ENCODE measurements at regions not wholly inside any gene's neighbourhood (a gene's known extent, or its start where the extent isn't known, plus 50 kb on each side); places are given as distances from the start of the nearest gene placed in this dataset.

DNA sequence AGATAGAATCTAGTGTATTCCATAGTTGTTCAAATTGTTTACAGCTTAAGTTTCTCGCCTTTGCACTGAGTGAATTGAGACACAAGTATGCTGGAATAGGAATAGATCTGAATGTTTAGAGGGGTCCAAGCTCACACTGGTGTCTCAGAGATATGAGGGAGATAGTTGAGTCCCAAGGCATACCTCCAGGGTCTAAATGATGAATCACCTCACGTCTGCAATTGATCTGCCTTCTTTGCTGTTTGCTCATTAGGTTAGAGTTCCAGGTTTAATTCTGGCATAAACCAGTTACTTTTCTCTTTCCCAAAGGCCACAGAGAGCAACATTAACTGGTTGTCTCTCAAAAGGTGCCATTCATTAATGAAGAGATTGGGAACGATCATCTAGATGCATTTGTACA, 106.3 kb upstream of the MME start:
- no peak overlapping the region for H4K8ac ChIP-seq (ENCODE audit: low read depth, low read length)
- H3K23ac ChIP-seq (ENCODE audit: low read length) = no peak overlapping the region
- no peak overlapping the region for H3K27ac ChIP-seq (ENCODE audit: low read depth, low read length)
- H2AK5ac ChIP-seq (ENCODE audit: low read length) = no peak overlapping the region
- no peaks in the 10 kb centered on the region for H3K27me3 ChIP-seq (ENCODE audit: insufficient read depth, low read length, poor library complexity)
- H3K4ac ChIP-seq (ENCODE audit: low read depth, low read length) = no peak overlapping the region
- H4K5ac ChIP-seq (ENCODE audit: low read length) = no peak overlapping the region
- no peaks in the 10 kb centered on the region for H3K79me2 ChIP-seq (ENCODE audit: control insufficient read depth, insufficient read depth, low read length)
- no peak overlapping the region for H3K4me3 ChIP-seq (ENCODE audit: low read length)
- no peak overlapping the region for H2BK120ac ChIP-seq (ENCODE audit: low read depth, low read length)
- peak; percentile 27 for DNase-seq
- H3K36me3 ChIP-seq (ENCODE audit: control insufficient read depth, insufficient read depth, low read length) = no peaks in the 10 kb centered on the region
- no peak overlapping the region for H3K56ac ChIP-seq (ENCODE audit: low read length)
- H3K4me2 ChIP-seq (ENCODE audit: low read length) = no peak overlapping the region
- H3K79me1 ChIP-seq (ENCODE audit: low read length) = no peaks in the 10 kb centered on the region
- H3K18ac ChIP-seq (ENCODE audit: low read length) = peak overlapping the region; percentile 39
- no peak overlapping the region for H2BK5ac ChIP-seq (ENCODE audit: low read length)
- H3K9ac ChIP-seq (ENCODE audit: low read length) = no peak overlapping the region
- no peak overlapping the region for H2BK15ac ChIP-seq (replicated peaks; ENCODE audit: low read depth)
- no CpG with 5 or more reads among the region's 3 CpGs for WGBS (ENCODE audit: extremely low coverage, insufficient coverage, low lambda C conversion rate)
- H3K4me1 ChIP-seq (ENCODE audit: control insufficient read depth, low read depth, low read length) = no peaks in the 10 kb centered on the region

DNA sequence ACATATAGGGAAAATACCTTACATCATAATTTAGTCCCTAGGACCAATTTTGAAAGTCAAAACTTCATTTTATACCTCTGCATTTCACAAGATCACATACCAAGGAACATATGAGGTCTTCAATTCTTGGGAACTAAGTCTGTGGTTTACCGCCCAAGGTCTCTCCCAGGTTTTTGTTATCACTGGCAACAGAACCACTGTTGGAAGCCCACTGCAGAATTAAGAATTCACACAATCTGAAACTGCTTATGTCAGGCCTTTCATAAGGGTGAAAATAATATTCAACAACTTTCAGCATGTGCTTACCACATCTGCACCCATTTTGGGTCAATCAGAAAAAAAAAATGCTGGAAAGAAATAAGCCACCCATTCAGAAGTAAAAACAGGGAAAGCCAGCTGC, 107.2 kb upstream of the MME start:
- Histone ChIP-seq H4K8ac (ENCODE audit: low read depth, low read length) (no peak overlapping the region), H3K27ac (ENCODE audit: low read depth, low read length) (no peak overlapping the region)

DNA sequence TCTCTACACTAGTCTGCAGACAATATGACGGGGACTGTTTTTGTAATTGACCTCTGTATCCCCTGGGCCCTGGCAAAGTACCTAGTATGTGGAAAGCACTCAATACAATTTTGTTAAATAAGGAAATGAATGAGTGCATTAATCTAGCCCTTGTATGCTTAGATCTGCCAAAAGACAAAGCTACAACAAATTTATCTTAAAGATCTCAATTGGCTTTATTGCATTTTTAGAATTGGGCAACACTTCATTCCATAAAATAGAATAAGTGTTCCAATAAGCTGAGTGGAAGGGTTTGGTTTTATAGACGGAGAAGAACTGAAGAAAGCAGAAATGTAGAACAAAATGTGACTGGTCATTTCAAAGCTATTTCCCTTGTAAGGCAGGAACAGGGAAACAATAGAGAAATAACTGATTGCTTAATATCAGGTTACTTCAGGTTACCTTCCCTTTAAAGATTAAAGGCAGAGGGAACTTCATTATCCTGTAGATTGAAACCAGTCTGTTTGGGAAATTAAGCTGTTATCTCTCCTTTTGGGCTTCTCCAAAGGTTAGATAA, 108.3 kb upstream of the MME start:
- no peak overlapping the region for H3K4me3 ChIP-seq (ENCODE audit: low read length)

More for the DNA sequence above, 107.2 kb upstream of the MME start:
- H2BK15ac ChIP-seq (replicated peaks; ENCODE audit: low read depth) = no peak overlapping the region
- H3K18ac ChIP-seq (ENCODE audit: low read length) = no peak overlapping the region
- no peaks in the 10 kb centered on the region for H3K79me2 ChIP-seq (ENCODE audit: control insufficient read depth, insufficient read depth, low read length)
- no CpG with 5 or more reads among the region's 1 CpG for WGBS (ENCODE audit: extremely low coverage, insufficient coverage, low lambda C conversion rate)
- H2BK5ac ChIP-seq (ENCODE audit: low read length) = no peak overlapping the region
- H3K56ac ChIP-seq (ENCODE audit: low read length) = no peak overlapping the region
- no peak overlapping the region for H3K4me2 ChIP-seq (ENCODE audit: low read length)
- no peaks in the 10 kb centered on the region for H3K27me3 ChIP-seq (ENCODE audit: insufficient read depth, low read length, poor library complexity)
- no peaks in the 10 kb centered on the region for H3K79me1 ChIP-seq (ENCODE audit: low read length)
- no peaks in the 10 kb centered on the region for H3K36me3 ChIP-seq (ENCODE audit: control insufficient read depth, insufficient read depth, low read length)
- H3K4me3 ChIP-seq (ENCODE audit: low read length) = no peak overlapping the region
- no peak for DNase-seq
- H3K9ac ChIP-seq (ENCODE audit: low read length) = no peak overlapping the region
- H2BK120ac ChIP-seq (ENCODE audit: low read depth, low read length) = no peak overlapping the region
- no peaks in the 10 kb centered on the region for H3K4me1 ChIP-seq (ENCODE audit: control insufficient read depth, low read depth, low read length)
- H2AK5ac ChIP-seq (ENCODE audit: low read length) = no peak overlapping the region
- no peak overlapping the region for H4K5ac ChIP-seq (ENCODE audit: low read length)
- H3K4ac ChIP-seq (ENCODE audit: low read depth, low read length) = no peak overlapping the region
- no peak overlapping the region for H3K23ac ChIP-seq (ENCODE audit: low read length)

DNA sequence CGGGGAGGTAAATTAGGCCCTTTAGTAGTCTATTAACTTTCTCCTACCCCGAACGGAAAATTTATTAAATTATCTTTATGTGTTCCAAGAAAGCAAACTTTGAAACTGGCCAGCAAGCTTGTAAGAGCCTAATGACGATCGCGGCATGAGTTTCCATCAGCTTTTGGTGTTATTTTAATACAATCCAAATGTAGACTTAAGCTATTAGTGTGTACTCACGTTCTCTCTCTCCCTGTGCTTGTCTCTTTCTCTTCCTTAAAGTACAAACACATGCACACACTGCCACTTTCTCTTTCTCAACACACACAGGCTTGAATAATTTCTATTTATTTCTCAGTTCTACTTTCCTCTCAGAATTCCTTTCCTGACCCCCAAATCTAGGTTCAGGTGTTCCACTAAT, 108.8 kb upstream of the MME start:
- Histone ChIP-seq H3K4me2 (ENCODE audit: low read length) (no peak overlapping the region), H3K4me1 (ENCODE audit: control insufficient read depth, low read depth, low read length) (no peaks in the 10 kb centered on the region), H3K23ac (ENCODE audit: low read length) (no peak overlapping the region), H3K9ac (ENCODE audit: low read length) (no peak overlapping the region), H2BK120ac (ENCODE audit: low read depth, low read length) (no peak overlapping the region), H3K18ac (ENCODE audit: low read length) (peak overlapping the region; percentile 12), H3K79me1 (ENCODE audit: low read length) (no peaks in the 10 kb centered on the region), H4K5ac (ENCODE audit: low read length) (no peak overlapping the region), H2AK5ac (ENCODE audit: low read length) (no peak overlapping the region), H2BK5ac (ENCODE audit: low read length) (no peak overlapping the region), H3K4ac (ENCODE audit: low read depth, low read length) (no peak overlapping the region), H4K8ac (ENCODE audit: low read depth, low read length) (no peak overlapping the region), H3K27ac (ENCODE audit: low read depth, low read length) (no peak overlapping the region), H2BK15ac (replicated peaks; ENCODE audit: low read depth) (no peak overlapping the region), H3K4me3 (ENCODE audit: low read length) (no peak overlapping the region), H3K36me3 (ENCODE audit: control insufficient read depth, insufficient read depth, low read length) (no peaks in the 10 kb centered on the region), H3K27me3 (ENCODE audit: insufficient read depth, low read length, poor library complexity) (no peaks in the 10 kb centered on the region), H3K79me2 (ENCODE audit: control insufficient read depth, insufficient read depth, low read length) (no peaks in the 10 kb centered on the region), H3K56ac (ENCODE audit: low read length) (no peak overlapping the region)
- WGBS (ENCODE audit: extremely low coverage, insufficient coverage, low lambda C conversion rate) = no CpG with 5 or more reads among the region's 7 CpGs
- no peak for DNase-seq

More for the DNA sequence above, 108.3 kb upstream of the MME start:
- Histone ChIP-seq H3K79me1 (ENCODE audit: low read length) (no peaks in the 10 kb centered on the region), H4K8ac (ENCODE audit: low read depth, low read length) (no peak overlapping the region), H3K23ac (ENCODE audit: low read length) (no peak overlapping the region), H3K56ac (ENCODE audit: low read length) (no peak overlapping the region), H3K27me3 (ENCODE audit: insufficient read depth, low read length, poor library complexity) (no peaks in the 10 kb centered on the region), H3K4me1 (ENCODE audit: control insufficient read depth, low read depth, low read length) (no peaks in the 10 kb centered on the region), H3K79me2 (ENCODE audit: control insufficient read depth, insufficient read depth, low read length) (no peaks in the 10 kb centered on the region), H4K5ac (ENCODE audit: low read length) (no peak overlapping the region), H2BK15ac (replicated peaks; ENCODE audit: low read depth) (no peak overlapping the region), H3K4ac (ENCODE audit: low read depth, low read length) (no peak overlapping the region), H3K18ac (ENCODE audit: low read length) (peak overlapping the region; percentile 12), H3K36me3 (ENCODE audit: control insufficient read depth, insufficient read depth, low read length) (no peaks in the 10 kb centered on the region), H2AK5ac (ENCODE audit: low read length) (no peak overlapping the region), H2BK120ac (ENCODE audit: low read depth, low read length) (no peak overlapping the region), H3K27ac (ENCODE audit: low read depth, low read length) (no peak overlapping the region), H3K4me2 (ENCODE audit: low read length) (no peak overlapping the region), H2BK5ac (ENCODE audit: low read length) (no peak overlapping the region), H3K9ac (ENCODE audit: low read length) (no peak overlapping the region)
- peak; percentile 66 for DNase-seq
- no CpG with 5 or more reads among the region's 2 CpGs for WGBS (ENCODE audit: extremely low coverage, insufficient coverage, low lambda C conversion rate)

DNA sequence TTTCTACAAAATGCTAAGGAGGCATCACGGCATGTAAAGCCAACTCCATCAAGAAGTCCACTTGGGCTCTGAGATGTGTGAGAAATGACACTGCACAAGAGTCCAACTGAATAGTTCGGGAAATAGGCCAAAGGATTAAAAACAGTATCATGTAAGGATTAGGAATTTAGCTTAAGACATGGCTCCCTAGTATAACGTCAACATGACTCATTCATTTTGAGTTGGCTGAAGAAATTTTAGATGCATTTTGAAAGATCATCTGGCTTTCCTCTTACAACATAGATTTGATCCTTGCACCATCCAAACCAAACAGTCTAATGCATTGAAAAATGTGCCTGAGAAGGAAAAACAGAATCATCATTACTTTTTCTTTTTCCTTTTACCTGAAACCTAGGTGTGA, 109.3 kb upstream of the MME start:
- Histone ChIP-seq H3K4me1 (ENCODE audit: control insufficient read depth, low read depth, low read length) (no peaks in the 10 kb centered on the region), H3K79me2 (ENCODE audit: control insufficient read depth, insufficient read depth, low read length) (no peaks in the 10 kb centered on the region), H2BK15ac (replicated peaks; ENCODE audit: low read depth) (no peak overlapping the region), H3K36me3 (ENCODE audit: control insufficient read depth, insufficient read depth, low read length) (no peaks in the 10 kb centered on the region), H3K4ac (ENCODE audit: low read depth, low read length) (no peak overlapping the region), H3K4me2 (ENCODE audit: low read length) (no peak overlapping the region), H2BK5ac (ENCODE audit: low read length) (no peak overlapping the region), H3K4me3 (ENCODE audit: low read length) (no peak overlapping the region), H3K9ac (ENCODE audit: low read length) (no peak overlapping the region), H3K27me3 (ENCODE audit: insufficient read depth, low read length, poor library complexity) (no peaks in the 10 kb centered on the region), H3K23ac (ENCODE audit: low read length) (no peak overlapping the region), H4K5ac (ENCODE audit: low read length) (no peak overlapping the region), H3K27ac (ENCODE audit: low read depth, low read length) (no peak overlapping the region), H3K79me1 (ENCODE audit: low read length) (no peaks in the 10 kb centered on the region), H3K56ac (ENCODE audit: low read length) (no peak overlapping the region), H2BK120ac (ENCODE audit: low read depth, low read length) (no peak overlapping the region), H2AK5ac (ENCODE audit: low read length) (no peak overlapping the region), H3K18ac (ENCODE audit: low read length) (peak overlapping the region; percentile 41), H4K8ac (ENCODE audit: low read depth, low read length) (no peak overlapping the region)
- no CpG with 5 or more reads among the region's 3 CpGs for WGBS (ENCODE audit: extremely low coverage, insufficient coverage, low lambda C conversion rate)
- DNase-seq = no peak

DNA sequence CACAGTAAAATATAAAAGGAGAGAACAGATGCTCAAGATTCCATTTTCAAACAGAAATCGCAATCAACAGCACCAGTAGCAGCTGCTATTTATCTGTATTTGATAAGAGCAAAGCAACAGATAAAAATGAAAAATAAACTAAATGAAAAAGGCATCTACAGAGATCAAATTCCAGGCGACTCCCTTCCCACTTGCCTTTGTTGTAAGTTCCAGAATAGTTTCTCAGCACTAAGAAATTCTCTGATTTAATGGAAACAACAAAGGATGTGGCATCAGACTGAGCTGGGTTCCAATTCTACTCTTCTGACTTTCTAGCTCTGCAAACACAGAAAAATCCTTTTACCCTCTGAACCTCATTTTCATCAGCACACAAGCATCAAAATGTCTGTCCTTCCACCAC, 110.8 kb upstream of the MME start:
- Histone ChIP-seq H3K79me1 (ENCODE audit: low read length) (no peaks in the 10 kb centered on the region), H4K8ac (ENCODE audit: low read depth, low read length) (no peak overlapping the region), H3K9ac (ENCODE audit: low read length) (no peak overlapping the region), H3K56ac (ENCODE audit: low read length) (no peak overlapping the region), H3K36me3 (ENCODE audit: control insufficient read depth, insufficient read depth, low read length) (no peaks in the 10 kb centered on the region), H3K27ac (ENCODE audit: low read depth, low read length) (no peak overlapping the region), H3K4me1 (ENCODE audit: control insufficient read depth, low read depth, low read length) (no peaks in the 10 kb centered on the region), H2AK5ac (ENCODE audit: low read length) (no peak overlapping the region), H3K4ac (ENCODE audit: low read depth, low read length) (no peak overlapping the region), H3K79me2 (ENCODE audit: control insufficient read depth, insufficient read depth, low read length) (no peaks in the 10 kb centered on the region), H2BK5ac (ENCODE audit: low read length) (no peak overlapping the region), H3K4me3 (ENCODE audit: low read length) (no peak overlapping the region), H3K23ac (ENCODE audit: low read length) (no peak overlapping the region), H3K18ac (ENCODE audit: low read length) (no peak overlapping the region), H3K27me3 (ENCODE audit: insufficient read depth, low read length, poor library complexity) (no peaks in the 10 kb centered on the region), H3K4me2 (ENCODE audit: low read length) (no peak overlapping the region), H4K5ac (ENCODE audit: low read length) (no peak overlapping the region), H2BK15ac (replicated peaks; ENCODE audit: low read depth) (no peak overlapping the region), H2BK120ac (ENCODE audit: low read depth, low read length) (no peak overlapping the region)
- no peak for DNase-seq
- WGBS (ENCODE audit: extremely low coverage, insufficient coverage, low lambda C conversion rate) = no CpG with 5 or more reads among the region's 2 CpGs
